ENCODE measurements at regions not wholly inside any gene's neighbourhood (a gene's known extent, or its start where the extent isn't known, plus 50 kb on each side); places are given as distances from the start of the nearest gene placed in this dataset.

GRCh38 chr6:62354261-62354660 lies 68.2 kb upstream of the KHDRBS2 start:
- Histone ChIP-seq H4K20me1 (ENCODE audit: insufficient read depth, low read length) (no peaks in the 10 kb centered on the region), H3K27ac (ENCODE audit: low read depth, low read length) (no peak overlapping the region), H3K9me3 (ENCODE audit: insufficient read depth, low read depth, low read length) (no peaks in the 10 kb centered on the region), H3K79me2 (ENCODE audit: insufficient read depth, low read length) (no peaks in the 10 kb centered on the region), H3K4me1 (ENCODE audit: insufficient read depth, low read length) (no peaks in the 10 kb centered on the region), H3K4me2 (ENCODE audit: low read length) (no peak overlapping the region), H3K27me3 (ENCODE audit: insufficient read depth, low read length) (no peaks in the 10 kb centered on the region), H2AFZ (ENCODE audit: low read depth, low read length) (no peak overlapping the region), H3K4me3 (ENCODE audit: insufficient read depth, low read depth, low read length) (no peak overlapping the region), H3K9ac (ENCODE audit: low read length) (no peak overlapping the region), H3K36me3 (ENCODE audit: insufficient read depth, low read length) (no peaks in the 10 kb centered on the region)
- no peaks in the 10 kb centered on the region for H3K9me3 Mint-ChIP-seq (ENCODE audit: unreplicated experiment)
- no peaks in the 10 kb centered on the region for H3K4me1 Mint-ChIP-seq (ENCODE audit: low read depth, unreplicated experiment)
- DNase-seq (ENCODE audit: low read depth), result no peak
- FAIRE-seq, result no peak
- no peak overlapping the region for H3K27ac Mint-ChIP-seq (ENCODE audit: unreplicated experiment)
- H3K27me3 Mint-ChIP-seq (ENCODE audit: low read depth, unreplicated experiment), result no peaks in the 10 kb centered on the region
- H3K4me3 Mint-ChIP-seq (ENCODE audit: unreplicated experiment), result no peak overlapping the region
- TF ChIP-seq CTCF (IDR thresholded peaks at IDR 0.05; ENCODE audit: insufficient read depth, low read depth, low read length), result no peak
- no peak for TF ChIP-seq EZH2 (IDR thresholded peaks at IDR 0.05; ENCODE audit: insufficient read depth, low read length)
- H3K36me3 Mint-ChIP-seq (ENCODE audit: low read depth, unreplicated experiment), result no peaks in the 10 kb centered on the region

- TF ChIP-seq CTCF (IDR thresholded peaks at IDR 0.05; ENCODE audit: insufficient read depth, low read depth, low read length), result no peak
- no peak for TF ChIP-seq EZH2 (IDR thresholded peaks at IDR 0.05; ENCODE audit: insufficient read depth, low read length)
- peaks cover 3% of the 10 kb centered on the region for H3K27me3 Mint-ChIP-seq (ENCODE audit: low read depth, unreplicated experiment)
- Histone ChIP-seq H3K9me3 (ENCODE audit: insufficient read depth, low read depth, low read length) (peaks cover 4% of the 10 kb centered on the region), H3K4me2 (ENCODE audit: low read length) (no peak overlapping the region), H3K9ac (ENCODE audit: low read length) (no peak overlapping the region), H3K27me3 (ENCODE audit: insufficient read depth, low read length) (no peaks in the 10 kb centered on the region), H3K4me3 (ENCODE audit: insufficient read depth, low read depth, low read length) (no peak overlapping the region), H4K20me1 (ENCODE audit: insufficient read depth, low read length) (no peaks in the 10 kb centered on the region), H3K27ac (ENCODE audit: low read depth, low read length) (no peak overlapping the region), H3K79me2 (ENCODE audit: insufficient read depth, low read length) (no peaks in the 10 kb centered on the region), H3K4me1 (ENCODE audit: insufficient read depth, low read length) (no peaks in the 10 kb centered on the region), H3K36me3 (ENCODE audit: insufficient read depth, low read length) (no peaks in the 10 kb centered on the region), H2AFZ (ENCODE audit: low read depth, low read length) (no peak overlapping the region)
- no peak for FAIRE-seq
- H3K36me3 Mint-ChIP-seq (ENCODE audit: low read depth, unreplicated experiment), result no peaks in the 10 kb centered on the region
- no peak overlapping the region for H3K27ac Mint-ChIP-seq (ENCODE audit: unreplicated experiment)
- no peaks in the 10 kb centered on the region for H3K4me1 Mint-ChIP-seq (ENCODE audit: low read depth, unreplicated experiment)
- no peak overlapping the region for H3K4me3 Mint-ChIP-seq (ENCODE audit: unreplicated experiment)
- H3K9me3 Mint-ChIP-seq (ENCODE audit: unreplicated experiment), result no peaks in the 10 kb centered on the region
- DNase-seq (ENCODE audit: low read depth), result no peak
These were observed 60.1 kb upstream of the KHDRBS2 start for GRCh38 chr6:62345962-62346689.

GRCh38 chr6:62345446-62345845 lies 59.4 kb upstream of the KHDRBS2 start:
- Histone ChIP-seq H3K9ac (ENCODE audit: low read length) (no peak overlapping the region), H3K27ac (ENCODE audit: low read depth, low read length) (no peak overlapping the region), H4K20me1 (ENCODE audit: insufficient read depth, low read length) (no peaks in the 10 kb centered on the region), H3K4me3 (ENCODE audit: insufficient read depth, low read depth, low read length) (no peak overlapping the region), H3K9me3 (ENCODE audit: insufficient read depth, low read depth, low read length) (peaks cover 4% of the 10 kb centered on the region), H3K4me1 (ENCODE audit: insufficient read depth, low read length) (no peaks in the 10 kb centered on the region), H3K27me3 (ENCODE audit: insufficient read depth, low read length) (no peaks in the 10 kb centered on the region), H3K4me2 (ENCODE audit: low read length) (no peak overlapping the region), H2AFZ (ENCODE audit: low read depth, low read length) (no peak overlapping the region), H3K36me3 (ENCODE audit: insufficient read depth, low read length) (no peaks in the 10 kb centered on the region), H3K79me2 (ENCODE audit: insufficient read depth, low read length) (no peaks in the 10 kb centered on the region)
- FAIRE-seq, result no peak
- H3K27me3 Mint-ChIP-seq (ENCODE audit: low read depth, unreplicated experiment), result peaks cover 3% of the 10 kb centered on the region
- no peaks in the 10 kb centered on the region for H3K4me1 Mint-ChIP-seq (ENCODE audit: low read depth, unreplicated experiment)
- TF ChIP-seq EZH2 (IDR thresholded peaks at IDR 0.05; ENCODE audit: insufficient read depth, low read length), result no peak
- no peaks in the 10 kb centered on the region for H3K9me3 Mint-ChIP-seq (ENCODE audit: unreplicated experiment)
- H3K27ac Mint-ChIP-seq (ENCODE audit: unreplicated experiment), result no peak overlapping the region
- no peak overlapping the region for H3K4me3 Mint-ChIP-seq (ENCODE audit: unreplicated experiment)
- H3K36me3 Mint-ChIP-seq (ENCODE audit: low read depth, unreplicated experiment), result no peaks in the 10 kb centered on the region
- no peak for DNase-seq (ENCODE audit: low read depth)

Data from astrocyte (in vitro differentiated cells and primary cell).